Calu3 (cell line): ENCODE measurements at regions not wholly inside any gene's neighbourhood (a gene's known extent, or its start where the extent isn't known, plus 50 kb on each side); places are given as distances from the start of the nearest gene placed in this dataset.

Source experiments
- BruUV-seq: library from RNA; stranded (reverse); fragments of 400-500 nt; replicated peaks from 2 replicates; lab custom pipeline; 2021; lab: Mats Ljungman, UMichigan
- CTCF ChIA-PET: fragments of 300-600 bp; sonication (Branson Sonifier 250); formaldehyde crosslinking; loops from one replicate; lab custom pipeline; 2022; ENCODE audit warnings: antibody characterized with exemption; lab: Charles Lee
- DNase-seq: peaks from one replicate; pipeline ENCODE4 v3.0.0; 2022
- H3K27ac Mint-ChIP-seq: one replicate; pipeline ENCODE4 v1.8.0; 2022; ENCODE audit warnings: mixed read lengths; ENCODE audit not compliant: unreplicated experiment
- H3K27me3 Mint-ChIP-seq: one replicate; pipeline ENCODE4 v1.8.0; 2022; ENCODE audit warnings: mixed read lengths; ENCODE audit not compliant: unreplicated experiment
- H3K36me3 Mint-ChIP-seq: one replicate; pipeline ENCODE4 v1.8.0; 2022; ENCODE audit warnings: mild to moderate bottlenecking, moderate library complexity, mixed read lengths; ENCODE audit not compliant: insufficient read depth, unreplicated experiment
- H3K4me1 Mint-ChIP-seq: one replicate; pipeline ENCODE4 v1.8.0; 2022; ENCODE audit warnings: mild to moderate bottlenecking, low read depth, mixed read lengths; ENCODE audit not compliant: unreplicated experiment
- H3K4me3 Mint-ChIP-seq: one replicate; pipeline ENCODE4 v1.8.0; 2022; ENCODE audit warnings: mild to moderate bottlenecking, low read depth, moderate library complexity, mixed read lengths; ENCODE audit not compliant: unreplicated experiment
- H3K9me3 Mint-ChIP-seq: one replicate; pipeline ENCODE4 v1.8.0; 2022; ENCODE audit warnings: low read depth, mixed read lengths; ENCODE audit not compliant: unreplicated experiment
- intact Hi-C: fragments of 100-400 bp; cut with micrococcal nuclease; formaldehyde crosslinking; loops from one replicate; pipeline ENCODE4 v1.10.0; 2022; ENCODE audit not compliant: unreplicated experiment
- TF ChIP-seq, protein P1 (sequence below): fragments of 200-600 bp; IDR thresholded peaks from one replicate; pipeline ENCODE4 v1.8.0; 2022; ENCODE audit warnings: antibody characterized with exemption; ENCODE audit not compliant: unreplicated experiment

DNA sequence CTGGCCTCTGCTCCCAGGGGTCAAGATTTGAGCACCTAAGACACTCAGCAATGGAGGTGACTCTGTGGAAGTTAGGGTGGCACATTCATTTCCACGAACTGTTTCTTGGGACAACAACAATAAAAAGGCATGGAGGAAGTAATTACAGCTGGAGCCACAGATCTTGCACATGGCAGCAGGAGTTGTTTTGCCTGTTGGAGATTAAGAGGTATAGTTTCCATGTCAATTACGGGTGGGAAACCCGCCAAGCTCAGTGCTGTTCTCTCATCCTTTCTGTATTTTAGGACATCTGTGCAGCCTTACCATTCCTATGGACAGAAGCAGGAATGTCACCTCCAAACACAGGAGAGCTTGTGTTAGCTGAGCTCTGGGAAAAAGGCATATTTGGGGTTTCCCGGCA lies 201.2 kb downstream of the SNX10 start:
- TF ChIP-seq, protein P1, sequence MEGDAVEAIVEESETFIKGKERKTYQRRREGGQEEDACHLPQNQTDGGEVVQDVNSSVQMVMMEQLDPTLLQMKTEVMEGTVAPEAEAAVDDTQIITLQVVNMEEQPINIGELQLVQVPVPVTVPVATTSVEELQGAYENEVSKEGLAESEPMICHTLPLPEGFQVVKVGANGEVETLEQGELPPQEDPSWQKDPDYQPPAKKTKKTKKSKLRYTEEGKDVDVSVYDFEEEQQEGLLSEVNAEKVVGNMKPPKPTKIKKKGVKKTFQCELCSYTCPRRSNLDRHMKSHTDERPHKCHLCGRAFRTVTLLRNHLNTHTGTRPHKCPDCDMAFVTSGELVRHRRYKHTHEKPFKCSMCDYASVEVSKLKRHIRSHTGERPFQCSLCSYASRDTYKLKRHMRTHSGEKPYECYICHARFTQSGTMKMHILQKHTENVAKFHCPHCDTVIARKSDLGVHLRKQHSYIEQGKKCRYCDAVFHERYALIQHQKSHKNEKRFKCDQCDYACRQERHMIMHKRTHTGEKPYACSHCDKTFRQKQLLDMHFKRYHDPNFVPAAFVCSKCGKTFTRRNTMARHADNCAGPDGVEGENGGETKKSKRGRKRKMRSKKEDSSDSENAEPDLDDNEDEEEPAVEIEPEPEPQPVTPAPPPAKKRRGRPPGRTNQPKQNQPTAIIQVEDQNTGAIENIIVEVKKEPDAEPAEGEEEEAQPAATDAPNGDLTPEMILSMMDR, result no peak
- Mint-ChIP-seq H3K27me3 (no peaks in the 10 kb centered on the region), H3K9me3 (no peaks in the 10 kb centered on the region), H3K4me3 (no peak overlapping the region), H3K27ac (no peak overlapping the region), H3K36me3 (peaks cover 2% of the 10 kb centered on the region), H3K4me1 (peaks cover 53% of the 10 kb centered on the region)
- CTCF ChIA-PET, result no interaction called here
- no TSS peak for BruUV-seq
- intact Hi-C loops, result no loop called here
- no peak for DNase-seq

DNA sequence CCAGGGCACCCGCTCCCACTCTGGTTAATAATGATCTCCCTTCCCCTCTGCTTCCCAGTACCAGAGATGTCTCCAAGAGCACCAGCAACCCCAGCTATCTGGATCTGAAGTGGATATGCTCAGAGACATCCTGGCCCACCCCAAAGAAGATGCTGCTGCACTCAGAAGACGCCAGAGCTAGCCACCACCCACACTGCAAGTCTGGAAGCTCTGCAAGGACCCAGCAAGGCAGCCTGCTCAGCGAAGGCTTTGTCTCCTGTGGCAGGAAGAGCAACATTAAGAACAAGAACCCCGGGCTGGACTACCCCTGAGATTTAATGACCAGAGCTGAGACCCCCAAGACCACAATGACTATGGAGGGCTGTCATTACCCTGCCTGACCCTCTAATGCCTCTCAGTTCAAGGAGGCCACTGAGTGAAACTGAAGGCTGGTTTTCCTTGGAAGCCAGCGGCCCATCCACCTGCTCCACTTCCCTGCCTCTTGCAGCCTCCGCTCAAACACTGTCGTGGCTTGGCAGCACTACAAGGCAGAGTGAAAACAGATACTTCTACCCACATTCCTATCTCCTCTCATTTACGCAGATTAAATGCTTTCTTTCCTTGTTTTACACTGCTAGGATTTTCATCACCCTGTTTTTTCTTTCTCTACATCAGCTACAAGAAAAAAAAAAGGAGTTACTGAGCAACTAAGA lies 202.2 kb downstream of the SNX10 start:
- CTCF ChIA-PET, result interaction anchor here (0.7 kb wide), 1 partner anchor 59 kb away, joined by 4 read pairs; no protein-coding TSS in a partner anchor
- TF ChIP-seq, protein P1, result no peak
- Mint-ChIP-seq H3K9me3 (no peaks in the 10 kb centered on the region), H3K27me3 (no peaks in the 10 kb centered on the region), H3K4me1 (peaks cover 62% of the 10 kb centered on the region), H3K36me3 (peaks cover 9% of the 10 kb centered on the region), H3K27ac (no peak overlapping the region), H3K4me3 (no peak overlapping the region)
- no peak for DNase-seq
- intact Hi-C loops, result no loop called here
- no TSS peak for BruUV-seq

DNA sequence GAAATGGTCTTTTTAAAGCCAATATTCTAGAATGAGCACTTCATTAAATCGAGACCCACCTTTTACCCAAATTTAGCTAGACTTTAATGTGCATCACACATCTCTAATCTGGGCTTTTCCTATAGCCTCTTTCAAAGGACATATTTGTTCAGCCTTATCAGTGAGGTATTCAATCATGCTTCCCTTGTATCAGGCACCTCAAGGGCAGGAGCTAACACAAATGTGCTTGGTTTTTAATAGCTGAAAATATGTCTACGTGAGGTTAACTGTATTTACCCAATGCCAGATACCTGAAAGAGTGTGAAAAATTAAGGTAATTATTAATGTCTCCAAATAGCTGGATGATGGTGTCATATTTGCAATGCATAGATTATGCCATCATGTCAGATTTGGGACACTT lies 203.9 kb downstream of the SNX10 start:
- peaks cover 9% of the 10 kb centered on the region for H3K36me3 Mint-ChIP-seq
- TF ChIP-seq, protein P1, result no peak
- no TSS peak for BruUV-seq
- H3K27me3 Mint-ChIP-seq, result no peaks in the 10 kb centered on the region
- H3K27ac Mint-ChIP-seq, result no peak overlapping the region
- intact Hi-C loops, result loop anchor here (5.0 kb wide), 1 partner anchor 98 kb away; no protein-coding TSS in a partner anchor
- CTCF ChIA-PET, result interaction anchor here (0.6 to 1.4 kb wide), 6 partner anchors 11 to 169 kb away, joined by 3 to 5 read pairs (median 3); no protein-coding TSS in a partner anchor
- no peak overlapping the region for H3K4me3 Mint-ChIP-seq
- no peaks in the 10 kb centered on the region for H3K9me3 Mint-ChIP-seq
- H3K4me1 Mint-ChIP-seq, result peaks cover 63% of the 10 kb centered on the region
- DNase-seq, result no peak

DNA sequence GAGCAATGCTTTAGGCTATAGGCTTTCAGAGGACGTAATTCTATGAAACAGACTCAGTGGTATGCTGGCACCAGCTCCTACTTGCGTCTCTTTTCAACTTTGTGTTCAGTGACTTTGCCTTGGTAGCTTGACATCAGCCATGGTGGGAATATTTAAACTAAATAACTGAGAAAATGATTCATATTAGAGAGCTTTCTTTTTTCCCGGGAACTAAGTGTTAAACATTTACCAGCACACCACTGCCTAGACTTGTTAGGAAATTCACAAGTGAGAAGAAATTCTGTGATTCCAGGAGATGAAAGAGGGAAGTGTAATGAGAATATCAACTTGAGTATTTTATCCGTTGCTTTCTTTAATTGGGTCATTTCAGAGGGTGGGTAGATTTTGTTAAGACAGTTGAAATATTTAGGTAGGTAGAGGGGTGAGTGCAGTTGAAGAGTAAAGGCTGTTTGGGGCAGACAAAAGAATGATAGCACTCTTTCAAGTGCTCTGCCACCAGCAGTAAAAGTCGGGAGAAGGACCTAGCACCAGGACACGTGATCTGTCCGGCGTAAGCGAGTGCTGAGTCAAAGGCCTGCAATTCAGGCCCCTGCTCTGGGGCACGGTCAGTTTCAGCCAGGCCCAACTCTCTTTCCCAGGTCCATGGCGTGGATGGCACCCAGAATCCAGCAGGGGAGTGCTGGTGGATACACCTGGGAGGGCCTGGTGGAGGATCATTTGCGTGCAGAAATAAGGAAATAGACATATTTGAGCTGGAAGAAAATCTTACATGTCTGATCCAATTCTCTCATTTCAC lies 206.3 kb downstream of the SNX10 start:
- intact Hi-C loops, result loop anchor here (5.0 kb wide), 1 partner anchor 101 kb away; no protein-coding TSS in a partner anchor
- peak; percentile 77 for DNase-seq
- no TSS peak for BruUV-seq
- Mint-ChIP-seq H3K36me3 (peaks cover 9% of the 10 kb centered on the region), H3K27ac (peak overlapping the region; percentile 86), H3K27me3 (no peaks in the 10 kb centered on the region), H3K4me3 (peak overlapping the region; percentile 25), H3K4me1 (peaks cover 39% of the 10 kb centered on the region), H3K9me3 (no peaks in the 10 kb centered on the region)
- CTCF ChIA-PET, result interaction anchor here (0.7 to 1.6 kb wide), 8 partner anchors 9 to 170 kb away, joined by 3 to 7 read pairs (median 4); no protein-coding TSS in a partner anchor
- TF ChIP-seq, protein P1, result no peak
